Parathyroid adenoma (tissue), 2 donors: ENCODE measurements at regions not wholly inside any gene's neighbourhood (a gene's known extent, or its start where the extent isn't known, plus 50 kb on each side); places are given as distances from the start of the nearest gene placed in this dataset.

ENCODE experiments used
- H2AFZ ChIP-seq: fragments of 300-600 bp; sonication (generic); one replicate; pipeline ENCODE4 v1.7.0; 2017; ENCODE audit warnings: antibody characterized with exemption, mild to moderate bottlenecking
- H3K27ac ChIP-seq: fragments of 300-600 bp; sonication (generic); one replicate; pipeline ENCODE4 v1.7.0; 2017
- H3K27me3 ChIP-seq: fragments of 300-600 bp; sonication (generic); one replicate; pipeline ENCODE4 v1.7.0; 2017; ENCODE audit warnings: low read length; ENCODE audit not compliant: control insufficient read depth, insufficient read depth
- H3K36me3 ChIP-seq: fragments of 300-600 bp; sonication (generic); one replicate; pipeline ENCODE4 v1.7.0; 2017; ENCODE audit warnings: low read length; ENCODE audit not compliant: control insufficient read depth, insufficient read depth
- H3K4me1 ChIP-seq: fragments of 300-600 bp; sonication (generic); one replicate; pipeline ENCODE4 v1.7.0; 2017; ENCODE audit warnings: control low read depth
- H3K4me2 ChIP-seq: fragments of 300-600 bp; sonication (generic); one replicate; pipeline ENCODE4 v1.7.0; 2017; ENCODE audit warnings: low read length
- H3K4me3 ChIP-seq: fragments of 300-600 bp; sonication (generic); one replicate; pipeline ENCODE4 v1.7.0; 2017; ENCODE audit warnings: low read depth, low read length
- H3K79me2 ChIP-seq: fragments of 300-600 bp; sonication (generic); one replicate; pipeline ENCODE4 v1.7.0; 2017; ENCODE audit warnings: control low read depth
- H3K9ac ChIP-seq: fragments of 300-600 bp; sonication (generic); one replicate; pipeline ENCODE4 v1.7.0; 2017; ENCODE audit warnings: mild to moderate bottlenecking
- H3K9me3 ChIP-seq: fragments of 300-600 bp; sonication (generic); one replicate; pipeline ENCODE4 v1.7.0; 2017; ENCODE audit warnings: low read length; ENCODE audit not compliant: control insufficient read depth
- TF ChIP-seq, protein P1 (sequence below): fragments of 300-600 bp; sonication (generic); IDR thresholded peaks from one replicate; pipeline ENCODE4 v1.7.0; 2017; ENCODE audit warnings: antibody characterized with exemption, mild to moderate bottlenecking
- donor health status: primary hyperparathyroidism.

DNA sequence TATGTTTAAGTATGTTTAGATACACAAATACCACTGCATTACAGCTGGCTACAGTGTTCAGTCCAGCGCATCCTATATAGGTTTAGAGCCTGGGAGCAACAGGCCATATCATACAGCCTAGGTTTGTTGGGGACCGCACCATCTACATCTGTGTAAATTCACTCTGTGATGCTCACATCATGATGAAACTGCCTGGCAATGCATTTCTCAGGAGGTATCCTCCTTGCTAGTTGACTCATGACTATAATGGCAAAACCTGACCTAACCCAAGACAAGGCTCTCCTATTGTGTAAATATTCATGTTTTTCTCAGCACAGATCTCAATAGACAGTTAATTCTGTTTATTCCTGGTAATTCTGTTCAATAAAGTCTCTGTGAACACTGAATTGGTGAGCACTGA, 240.7 kb upstream of the PFKP start:
- Histone ChIP-seq H3K79me2 (no peaks in the 10 kb centered on the region), H2AFZ (no peak overlapping the region), H3K9me3 (no peaks in the 10 kb centered on the region), H3K4me2 (no peak overlapping the region), H3K9ac (no peak overlapping the region), H3K36me3 (no peaks in the 10 kb centered on the region), H3K27ac (no peak overlapping the region), H3K4me3 (no peak overlapping the region), H3K4me1 (no peaks in the 10 kb centered on the region), H3K27me3 (no peaks in the 10 kb centered on the region)
- TF ChIP-seq, protein P1, sequence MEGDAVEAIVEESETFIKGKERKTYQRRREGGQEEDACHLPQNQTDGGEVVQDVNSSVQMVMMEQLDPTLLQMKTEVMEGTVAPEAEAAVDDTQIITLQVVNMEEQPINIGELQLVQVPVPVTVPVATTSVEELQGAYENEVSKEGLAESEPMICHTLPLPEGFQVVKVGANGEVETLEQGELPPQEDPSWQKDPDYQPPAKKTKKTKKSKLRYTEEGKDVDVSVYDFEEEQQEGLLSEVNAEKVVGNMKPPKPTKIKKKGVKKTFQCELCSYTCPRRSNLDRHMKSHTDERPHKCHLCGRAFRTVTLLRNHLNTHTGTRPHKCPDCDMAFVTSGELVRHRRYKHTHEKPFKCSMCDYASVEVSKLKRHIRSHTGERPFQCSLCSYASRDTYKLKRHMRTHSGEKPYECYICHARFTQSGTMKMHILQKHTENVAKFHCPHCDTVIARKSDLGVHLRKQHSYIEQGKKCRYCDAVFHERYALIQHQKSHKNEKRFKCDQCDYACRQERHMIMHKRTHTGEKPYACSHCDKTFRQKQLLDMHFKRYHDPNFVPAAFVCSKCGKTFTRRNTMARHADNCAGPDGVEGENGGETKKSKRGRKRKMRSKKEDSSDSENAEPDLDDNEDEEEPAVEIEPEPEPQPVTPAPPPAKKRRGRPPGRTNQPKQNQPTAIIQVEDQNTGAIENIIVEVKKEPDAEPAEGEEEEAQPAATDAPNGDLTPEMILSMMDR: no peak

- Histone ChIP-seq H2AFZ (no peak overlapping the region), H3K4me3 (no peak overlapping the region), H3K9me3 (no peaks in the 10 kb centered on the region), H3K79me2 (no peaks in the 10 kb centered on the region), H3K27me3 (no peaks in the 10 kb centered on the region), H3K4me2 (no peak overlapping the region), H3K4me1 (no peaks in the 10 kb centered on the region), H3K9ac (no peak overlapping the region), H3K27ac (no peak overlapping the region), H3K36me3 (no peaks in the 10 kb centered on the region)
- TF ChIP-seq, protein P1: no peak
These were observed 241.5 kb upstream of the PFKP start for GRCh38 chr10:2825841-2826240.

DNA sequence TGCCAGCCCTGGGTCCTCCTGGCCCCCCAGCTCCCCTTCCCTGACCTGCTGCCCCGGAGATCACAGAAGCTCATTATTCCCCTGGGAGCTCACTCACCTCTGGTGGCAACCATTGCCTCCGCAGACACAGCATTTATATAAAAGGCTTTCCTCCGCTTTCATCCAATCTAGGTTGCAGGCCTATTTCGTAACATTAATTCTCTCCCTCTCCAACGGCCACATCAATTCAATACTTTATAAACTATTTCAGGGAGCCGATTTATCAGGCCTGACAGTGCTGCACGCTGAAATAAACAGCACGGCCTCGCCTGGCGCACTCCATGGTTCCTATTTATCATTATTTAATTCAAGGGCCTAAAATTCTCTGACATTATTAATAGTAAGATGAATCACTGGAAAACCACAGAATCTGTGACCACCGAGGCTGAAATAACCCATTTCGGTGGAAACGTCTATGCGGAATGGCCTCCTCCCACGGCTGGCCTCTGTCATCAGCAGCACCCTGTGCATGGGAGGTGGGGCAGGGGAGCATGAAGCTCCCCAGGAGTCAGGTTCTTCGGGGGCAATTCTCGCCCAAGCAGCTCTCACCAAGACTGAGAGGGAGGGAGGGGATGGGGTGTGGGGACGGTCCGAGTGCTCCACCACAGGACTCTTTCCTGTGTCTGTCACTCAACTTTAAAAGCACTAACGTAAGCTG, 249.3 kb upstream of the PFKP start:
- Histone ChIP-seq H3K9me3 (no peaks in the 10 kb centered on the region), H3K36me3 (no peaks in the 10 kb centered on the region), H3K79me2 (no peaks in the 10 kb centered on the region), H3K27ac (no peak overlapping the region), H3K9ac (no peak overlapping the region), H2AFZ (no peak overlapping the region), H3K27me3 (no peaks in the 10 kb centered on the region), H3K4me1 (no peaks in the 10 kb centered on the region), H3K4me3 (no peak overlapping the region), H3K4me2 (no peak overlapping the region)
- TF ChIP-seq, protein P1: no peak

DNA sequence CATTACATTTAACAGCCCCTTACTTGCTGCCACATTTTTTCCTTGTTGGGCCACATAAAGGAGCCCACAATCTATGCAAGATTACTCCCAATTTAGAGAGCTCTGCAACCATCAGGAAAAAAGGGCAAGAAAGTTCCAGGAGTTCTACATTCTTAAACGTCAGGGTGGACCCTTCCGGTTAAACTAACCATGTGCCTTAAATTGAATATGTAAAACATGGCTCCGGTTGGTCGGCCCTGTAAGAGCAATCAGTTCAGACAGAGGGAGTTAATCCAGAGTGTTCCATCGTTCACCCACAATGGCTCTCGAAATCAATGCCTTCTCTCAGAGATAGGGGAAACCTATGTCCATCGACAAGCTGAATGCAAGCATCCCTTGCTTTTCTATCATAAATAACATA, 253.7 kb upstream of the PFKP start:
- Histone ChIP-seq H3K9me3 (no peaks in the 10 kb centered on the region), H3K4me1 (no peaks in the 10 kb centered on the region), H2AFZ (no peak overlapping the region), H3K9ac (no peak overlapping the region), H3K4me2 (no peak overlapping the region), H3K4me3 (no peak overlapping the region), H3K79me2 (no peaks in the 10 kb centered on the region), H3K27me3 (no peaks in the 10 kb centered on the region), H3K36me3 (no peaks in the 10 kb centered on the region), H3K27ac (no peak overlapping the region)
- TF ChIP-seq, protein P1: no peak

DNA sequence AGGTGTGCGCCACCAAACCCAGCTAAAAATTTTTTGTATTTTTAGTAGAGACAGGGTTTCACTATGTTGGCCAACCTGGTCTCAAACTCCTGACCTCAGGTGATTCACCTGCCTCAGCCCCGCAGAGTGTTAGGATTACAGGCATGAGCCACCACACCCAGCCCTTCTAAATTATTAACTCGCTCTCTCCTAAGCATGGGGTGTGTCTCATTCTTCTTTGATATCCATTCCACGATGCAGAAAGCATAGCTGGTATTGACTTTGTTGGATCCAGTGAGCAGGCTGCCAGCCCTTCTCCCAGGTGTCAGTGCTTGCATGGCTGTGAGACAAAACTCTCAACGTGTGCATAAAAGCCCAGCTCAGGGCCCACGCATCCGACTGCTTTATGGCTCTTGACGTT, 254.1 kb upstream of the PFKP start:
- H2AFZ ChIP-seq: no peak overlapping the region
- no peak overlapping the region for H3K27ac ChIP-seq
- TF ChIP-seq, protein P1: no peak
- no peaks in the 10 kb centered on the region for H3K9me3 ChIP-seq
- no peak overlapping the region for H3K4me2 ChIP-seq
- H3K27me3 ChIP-seq: no peaks in the 10 kb centered on the region
- H3K36me3 ChIP-seq: no peaks in the 10 kb centered on the region
- no peaks in the 10 kb centered on the region for H3K79me2 ChIP-seq
- no peaks in the 10 kb centered on the region for H3K4me1 ChIP-seq
- no peak overlapping the region for H3K4me3 ChIP-seq
- H3K9ac ChIP-seq: no peak overlapping the region
